GM10266 (cell line): ENCODE measurements at regions not wholly inside any gene's neighbourhood (a gene's known extent, or its start where the extent isn't known, plus 50 kb on each side); places are given as distances from the start of the nearest gene placed in this dataset.

ENCODE experiments used
- DNase-seq: peaks from one replicate; pipeline ENCODE4 v3.0.0; 2012; ENCODE audit errors: extremely low spot score
- TF ChIP-seq, protein P1 (sequence below): IDR thresholded peaks from 2 replicates; pipeline ENCODE4 v1.5.1; 2012; ENCODE audit warnings: mild to moderate bottlenecking, low read depth; ENCODE audit not compliant: control insufficient read depth, insufficient read depth; ENCODE audit errors: missing control alignments

DNA sequence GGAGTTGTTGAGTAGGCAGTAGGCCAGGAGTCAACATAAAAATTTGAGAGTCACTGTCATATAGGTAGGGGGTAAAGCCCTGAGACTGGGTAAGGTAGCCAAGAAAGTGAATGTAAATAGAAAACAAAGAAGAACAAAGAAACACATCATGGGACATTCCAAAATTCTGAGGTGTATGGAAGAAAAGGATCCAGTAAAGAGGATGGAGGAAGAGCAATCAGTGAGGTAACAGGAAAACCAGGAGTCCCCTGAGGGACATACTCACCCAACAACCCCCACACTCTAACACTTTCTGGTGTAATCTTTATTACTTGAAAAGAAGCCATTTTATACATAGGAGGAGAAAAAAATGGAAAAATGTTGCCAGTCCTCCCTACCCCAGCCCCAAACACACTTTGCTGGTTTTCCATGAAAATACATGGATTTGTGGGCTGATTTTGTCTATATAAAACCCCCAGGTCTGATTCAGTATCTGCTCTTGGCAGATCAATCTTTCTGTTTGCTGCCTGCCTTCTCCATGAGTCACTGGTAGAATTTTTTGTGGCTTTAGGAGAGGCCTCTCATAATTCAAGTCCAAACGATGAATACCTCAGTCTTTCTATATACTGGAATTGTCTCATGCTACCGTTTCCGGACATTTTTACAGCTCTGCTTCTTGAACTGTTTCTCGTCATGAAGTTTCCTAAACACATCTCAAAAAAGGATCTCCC, 271.4 kb upstream of the MAN1A1 start:
- TF ChIP-seq, protein P1, sequence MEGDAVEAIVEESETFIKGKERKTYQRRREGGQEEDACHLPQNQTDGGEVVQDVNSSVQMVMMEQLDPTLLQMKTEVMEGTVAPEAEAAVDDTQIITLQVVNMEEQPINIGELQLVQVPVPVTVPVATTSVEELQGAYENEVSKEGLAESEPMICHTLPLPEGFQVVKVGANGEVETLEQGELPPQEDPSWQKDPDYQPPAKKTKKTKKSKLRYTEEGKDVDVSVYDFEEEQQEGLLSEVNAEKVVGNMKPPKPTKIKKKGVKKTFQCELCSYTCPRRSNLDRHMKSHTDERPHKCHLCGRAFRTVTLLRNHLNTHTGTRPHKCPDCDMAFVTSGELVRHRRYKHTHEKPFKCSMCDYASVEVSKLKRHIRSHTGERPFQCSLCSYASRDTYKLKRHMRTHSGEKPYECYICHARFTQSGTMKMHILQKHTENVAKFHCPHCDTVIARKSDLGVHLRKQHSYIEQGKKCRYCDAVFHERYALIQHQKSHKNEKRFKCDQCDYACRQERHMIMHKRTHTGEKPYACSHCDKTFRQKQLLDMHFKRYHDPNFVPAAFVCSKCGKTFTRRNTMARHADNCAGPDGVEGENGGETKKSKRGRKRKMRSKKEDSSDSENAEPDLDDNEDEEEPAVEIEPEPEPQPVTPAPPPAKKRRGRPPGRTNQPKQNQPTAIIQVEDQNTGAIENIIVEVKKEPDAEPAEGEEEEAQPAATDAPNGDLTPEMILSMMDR: no peak
- no peak for DNase-seq

DNA sequence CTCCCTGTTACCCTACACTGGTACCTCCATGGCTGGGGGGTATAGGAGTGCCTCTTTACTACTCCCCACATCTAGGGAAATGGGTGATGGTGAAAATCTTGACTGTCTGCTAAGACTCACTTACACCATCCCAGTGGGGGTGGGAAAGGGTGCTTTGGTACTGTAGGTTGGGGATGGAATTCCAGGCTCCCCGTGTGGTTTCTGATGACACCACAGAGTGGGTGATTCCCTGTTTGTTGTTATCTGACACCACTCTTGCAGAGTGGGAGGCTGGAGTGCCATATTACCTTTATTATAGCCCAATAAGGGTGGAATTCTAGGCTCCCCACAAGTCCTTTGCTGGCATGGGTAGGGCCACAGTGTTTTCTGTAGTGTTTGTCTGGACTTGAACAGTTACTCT, 264.6 kb upstream of the MAN1A1 start:
- no peak for DNase-seq
- TF ChIP-seq, protein P1: no peak

DNA sequence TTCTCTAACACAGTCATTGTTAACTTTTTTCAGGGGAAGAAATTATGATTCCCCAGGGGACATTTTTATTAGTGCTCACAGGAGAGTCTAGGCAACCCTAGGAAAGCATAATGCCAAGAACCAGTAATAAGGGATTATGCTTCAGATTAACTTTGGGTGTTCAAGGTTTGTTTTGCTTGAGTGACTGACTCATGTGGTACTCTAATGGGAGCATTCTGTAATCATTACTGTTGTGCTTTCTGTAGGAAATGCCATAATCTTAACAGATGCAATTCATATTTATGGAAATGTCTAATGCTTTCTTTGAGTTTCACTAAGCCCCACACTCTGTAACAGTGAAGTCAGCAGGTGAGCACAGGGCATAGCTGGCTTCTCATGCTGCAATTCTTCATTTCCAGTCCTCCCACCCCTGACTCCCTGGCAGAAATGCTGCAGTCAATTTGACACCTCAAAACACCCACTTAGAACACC, 263.4 kb upstream of the MAN1A1 start:
- TF ChIP-seq, protein P1: no peak
- DNase-seq: no peak

DNA sequence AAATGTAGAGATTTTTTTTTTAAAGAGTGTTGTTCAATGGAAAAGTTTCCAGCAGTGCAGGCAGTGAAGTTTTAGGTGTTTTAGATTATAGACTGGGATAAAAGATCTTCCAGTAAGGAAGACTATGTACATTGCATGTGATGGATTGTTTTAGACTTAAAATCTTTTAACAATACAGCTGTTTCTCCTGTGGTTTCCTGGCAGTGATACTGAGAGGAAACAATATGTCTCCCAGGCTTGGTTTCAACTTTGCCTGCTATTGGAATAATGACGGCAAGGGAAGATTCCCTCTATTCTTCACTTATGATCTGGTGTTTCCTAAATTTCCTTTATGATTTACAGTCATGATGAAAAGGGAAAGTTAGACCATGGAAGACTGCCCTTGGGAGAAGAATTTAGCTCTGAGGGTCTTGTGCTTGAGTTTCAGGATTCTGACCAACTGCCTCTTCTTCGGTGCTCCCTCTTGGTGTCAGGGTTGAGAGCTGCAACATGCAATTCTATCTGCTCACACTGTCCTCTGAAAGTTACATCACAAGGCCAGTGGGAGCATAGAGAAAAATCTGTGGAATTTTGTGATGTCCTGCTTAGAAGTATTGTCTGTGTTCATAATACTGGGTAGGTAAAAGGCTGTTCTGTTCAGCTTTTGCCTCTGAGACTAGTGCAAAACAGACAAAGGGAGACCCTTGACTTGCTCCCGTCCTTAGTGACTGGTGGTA, 262.8 kb upstream of the MAN1A1 start:
- TF ChIP-seq, protein P1: no peak
- no peak for DNase-seq

- TF ChIP-seq, protein P1: no peak
- DNase-seq: no peak
Measured at GRCh38 chr6:119610754-119611153, 261.2 kb upstream of the MAN1A1 start.

- no peak for DNase-seq
- TF ChIP-seq, protein P1: no peak
Measured at GRCh38 chr6:119610265-119610664, 260.7 kb upstream of the MAN1A1 start.

GRCh38 chr6:119609865-119610264, 260.3 kb upstream of the MAN1A1 start:
- no peak for DNase-seq
- TF ChIP-seq, protein P1: no peak
